IMR-90 (cell line): ENCODE measurements at regions not wholly inside any gene's neighbourhood (a gene's known extent, or its start where the extent isn't known, plus 50 kb on each side); places are given as distances from the start of the nearest gene placed in this dataset.

Source experiments
- ATAC-seq: fragments of 200-7000 bp; cut with Tn5 transposase; 2 replicates; pipeline ENCODE4 v1.9.1; 2020; ENCODE audit warnings: low read depth, mild to moderate bottlenecking, moderate library complexity
- BruUV-seq: library from RNA; stranded (reverse); fragments of 400-500 nt; replicated peaks from 2 replicates; lab custom pipeline; 2021; lab: Mats Ljungman, UMichigan
- CTCF ChIA-PET: fragments of 300-600 bp; formaldehyde crosslinking; extraction: SDS; loops from one replicate; lab custom pipeline; 2021; ENCODE audit warnings: antibody characterized with exemption; lab: Yijun Ruan, JAX
- POLR2A ChIA-PET: fragments of 300-600 bp; sonication (Branson Sonifier 250); formaldehyde crosslinking; loops from one replicate; lab custom pipeline; 2022; ENCODE audit warnings: antibody characterized with exemption; ENCODE audit not compliant: unreplicated experiment; lab: Charles Lee
- DNase-seq: peaks from one replicate; pipeline ENCODE4 v3.0.0; 2013
- H2AFZ ChIP-seq: replicated peaks from 2 replicates; pipeline ENCODE3; 2013; ENCODE audit warnings: low read length, mild to moderate bottlenecking; ENCODE audit not compliant: poor library complexity
- H2AK5ac ChIP-seq: 2 replicates; pipeline ENCODE4 v1.6.1; 2013; ENCODE audit warnings: low read depth, low read length, inconsistent platforms
- H2AK9ac ChIP-seq: replicated peaks from 2 replicates; pipeline ENCODE3; 2013; ENCODE audit warnings: mild to moderate bottlenecking, low read depth, low read length, moderate library complexity; ENCODE audit not compliant: poor library complexity
- H2BK120ac ChIP-seq: 2 replicates; pipeline ENCODE4 v1.6.1; 2013; ENCODE audit warnings: low read depth, low read length, inconsistent platforms
- H2BK15ac ChIP-seq: 3 replicates; pipeline ENCODE4 v1.6.1; 2013; ENCODE audit warnings: low read depth, low read length, inconsistent platforms
- H2BK20ac ChIP-seq: 2 replicates; pipeline ENCODE4 v1.6.1; 2013; ENCODE audit warnings: low read depth, mild to moderate bottlenecking, inconsistent platforms, low read length, moderate library complexity
- H2BK5ac ChIP-seq: 2 replicates; pipeline ENCODE4 v1.6.1; 2013; ENCODE audit warnings: mild to moderate bottlenecking, low read depth, low read length, inconsistent platforms; ENCODE audit not compliant: poor library complexity, severe bottlenecking
- H3K14ac ChIP-seq: replicated peaks from 2 replicates; pipeline ENCODE4 v1.6.1; 2013; ENCODE audit warnings: low read depth, low read length, inconsistent platforms
- H3K18ac ChIP-seq: 2 replicates; pipeline ENCODE4 v1.6.1; 2013; ENCODE audit warnings: low read depth, low read length, control low read depth
- H3K23ac ChIP-seq: 2 replicates; pipeline ENCODE4 v1.6.1; 2013; ENCODE audit warnings: low read depth, low read length, inconsistent platforms
- H3K27ac ChIP-seq: 2 replicates; pipeline ENCODE4 v1.5.1; 2013; ENCODE audit warnings: mild to moderate bottlenecking, control low read depth, low read length; ENCODE audit not compliant: insufficient read depth
- H3K27me3 ChIP-seq: 2 replicates; pipeline ENCODE4 v1.6.1; 2013; ENCODE audit warnings: low read length; ENCODE audit not compliant: control insufficient read depth, insufficient read depth
- H3K36me3 ChIP-seq: 2 replicates; pipeline ENCODE4 v1.6.1; 2013; ENCODE audit warnings: low read length, mixed read lengths; ENCODE audit not compliant: control insufficient read depth, insufficient read depth
- H3K4ac ChIP-seq: 2 replicates; pipeline ENCODE4 v1.6.1; 2013; ENCODE audit warnings: low read depth, low read length, inconsistent platforms
- H3K4me1 ChIP-seq: 2 replicates; pipeline ENCODE4 v1.6.1; 2013; ENCODE audit warnings: low read length, mixed read lengths; ENCODE audit not compliant: control insufficient read depth, insufficient read depth
- H3K4me2 ChIP-seq: 2 replicates; pipeline ENCODE4 v1.6.1; 2013; ENCODE audit warnings: low read depth, mild to moderate bottlenecking, control low read depth, low read length, moderate library complexity
- H3K4me3 ChIP-seq: 2 replicates; pipeline ENCODE4 v1.5.1; 2013; ENCODE audit warnings: low read depth, mild to moderate bottlenecking, control low read depth, low read length, moderate library complexity; ENCODE audit not compliant: insufficient read depth
- H3K56ac ChIP-seq: 2 replicates; pipeline ENCODE4 v1.6.1; 2013; ENCODE audit warnings: low read length, inconsistent platforms; ENCODE audit not compliant: insufficient read depth; ENCODE audit errors: extremely low read depth
- H3K79me1 ChIP-seq, 2 experiments: 2 replicates each; pipeline ENCODE4 v1.6.1; 2013; ENCODE audit warnings: low read length in 2 of 2, inconsistent platforms in 1 of 2, low read depth in 1 of 2
- H3K9ac ChIP-seq: 2 replicates; pipeline ENCODE4 v1.6.1; 2013; ENCODE audit warnings: low read depth, low read length, control low read depth
- H3K9me1 ChIP-seq: 2 replicates; pipeline ENCODE4 v1.6.1; 2013; ENCODE audit warnings: low read length, inconsistent platforms; ENCODE audit not compliant: insufficient read depth
- H3K9me3 ChIP-seq: 2 replicates; pipeline ENCODE4 v1.6.1; 2013; ENCODE audit warnings: low read length; ENCODE audit not compliant: control insufficient read depth, insufficient read depth
- H4K20me1 ChIP-seq: 2 replicates; pipeline ENCODE4 v1.6.1; 2013; ENCODE audit warnings: low read length, inconsistent platforms; ENCODE audit not compliant: insufficient read depth
- H4K5ac ChIP-seq: 2 replicates; pipeline ENCODE4 v1.6.1; 2013; ENCODE audit warnings: mild to moderate bottlenecking, low read depth, low read length, control low read depth
- H4K8ac ChIP-seq, 2 experiments: 2 replicates each; pipeline ENCODE4 v1.6.1; 2013; ENCODE audit warnings: low read depth in 2 of 2, low read length in 2 of 2, control low read depth in 1 of 2, inconsistent platforms in 1 of 2
- H4K91ac ChIP-seq: 2 replicates; pipeline ENCODE4 v1.6.1; 2013; ENCODE audit warnings: low read depth, low read length, inconsistent platforms; ENCODE audit not compliant: insufficient read depth
- BHLHE40 ChIP-seq: fragments of 150-350 bp; IDR thresholded peaks from 2 replicates; pipeline ENCODE4 v1.6.1; 2016; ENCODE audit warnings: mild to moderate bottlenecking, low read depth, low read length
- CEBPB ChIP-seq: IDR thresholded peaks from 2 replicates; pipeline ENCODE4 v1.6.1; 2012; ENCODE audit warnings: low read depth, low read length, improper control_type of control experiment
- CHD1 ChIP-seq: IDR thresholded peaks from 2 replicates; pipeline ENCODE4 v1.6.1; 2012; ENCODE audit warnings: low read depth, low read length, improper control_type of control experiment
- CTCF ChIP-seq: conservative IDR thresholded peaks from 2 replicates; pipeline ENCODE4 v1.5.1; 2012; ENCODE audit warnings: mild to moderate bottlenecking, low read depth, low read length, improper control_type of control experiment
- ELK1 ChIP-seq: fragments of 150-350 bp; IDR thresholded peaks from 2 replicates; pipeline ENCODE4 v1.6.1; 2016; ENCODE audit warnings: low read depth, mild to moderate bottlenecking, low read length, moderate library complexity, borderline replicate concordance
- FOS ChIP-seq: fragments of 150-350 bp; IDR thresholded peaks from 2 replicates; pipeline ENCODE4 v1.6.1; 2016; ENCODE audit warnings: low read depth, low read length
- MAFK ChIP-seq: IDR thresholded peaks from 2 replicates; pipeline ENCODE4 v1.6.1; 2012; ENCODE audit warnings: low read depth, low read length, improper control_type of control experiment
- MAZ ChIP-seq: IDR thresholded peaks from 2 replicates; pipeline ENCODE4 v1.6.1; 2012; ENCODE audit warnings: low read depth, mild to moderate bottlenecking, low read length, improper control_type of control experiment, moderate library complexity, borderline replicate concordance
- MXI1 ChIP-seq: IDR thresholded peaks from 2 replicates; pipeline ENCODE4 v1.6.1; 2012; ENCODE audit warnings: low read depth, mild to moderate bottlenecking, low read length, moderate library complexity, borderline replicate concordance
- NFE2L2 ChIP-seq: fragments of 150-350 bp; IDR thresholded peaks from 2 replicates; pipeline ENCODE4 v1.6.1; 2016; ENCODE audit warnings: low read depth, mild to moderate bottlenecking, low read length
- POLR2A ChIP-seq: IDR thresholded peaks from 2 replicates; pipeline ENCODE4 v1.6.1; 2012; ENCODE audit warnings: mild to moderate bottlenecking, low read depth, low read length
- RAD21 ChIP-seq: IDR thresholded peaks from 2 replicates; pipeline ENCODE4 v1.6.1; 2012; ENCODE audit warnings: low read length, improper control_type of control experiment
- RCOR1 ChIP-seq: IDR thresholded peaks from 2 replicates; pipeline ENCODE4 v1.6.1; 2012; ENCODE audit warnings: mild to moderate bottlenecking, low read length, improper control_type of control experiment; ENCODE audit not compliant: insufficient replicate concordance
- RFX5 ChIP-seq: IDR thresholded peaks from 2 replicates; pipeline ENCODE4 v1.8.0; 2012; ENCODE audit warnings: low read depth, mild to moderate bottlenecking, low read length, moderate library complexity
- SMC3 ChIP-seq: fragments of 150-350 bp; IDR thresholded peaks from 2 replicates; pipeline ENCODE4 v1.6.1; 2016; ENCODE audit warnings: low read depth, mild to moderate bottlenecking, antibody characterized with exemption, low read length, moderate library complexity
- USF2 ChIP-seq: fragments of 150-350 bp; IDR thresholded peaks from 2 replicates; pipeline ENCODE4 v1.6.1; 2017; ENCODE audit warnings: mild to moderate bottlenecking, antibody characterized with exemption, low read length, low read depth
- WGBS, 2 experiments: methylation state at CpG; one replicate each; pipeline versions ENCODE4 v1.1.5 to v1.1.7; 2013; ENCODE audit warnings: missing lambda C conversion rate in 2 of 2; ENCODE audit not compliant: insufficient read length in 1 of 2; ENCODE audit errors: extremely low coverage in 2 of 2; 5-methylcytosine and 5-hydroxymethylcytosine counted together
- dilution Hi-C: fragments of 300-500 bp; cut with HindIII; formaldehyde crosslinking; loops from one replicate; pipeline ENCODE4 v1.14.3; 2018; ENCODE audit warnings: low sequenced_read_pairs; ENCODE audit not compliant: unreplicated experiment
- in situ Hi-C: fragments of 300-500 bp; cut with MboI; formaldehyde crosslinking; loops from 3 replicates; pipeline ENCODE4 v1.14.3; 2019; ENCODE audit warnings: low sequenced_read_pairs, inconsistent platforms, mixed read lengths
- intact Hi-C: fragments of 100-400 bp; cut with micrococcal nuclease; formaldehyde crosslinking; loops from 2 replicates; pipeline ENCODE4 v1.10.0; 2022

GRCh38 chr3:144665567-144666053, 694.0 kb downstream of the DIPK2A start:
- H4K20me1 ChIP-seq: no peaks in the 10 kb centered on the region
- no peaks in the 10 kb centered on the region for H3K79me1 ChIP-seq
- H4K5ac ChIP-seq: no peak overlapping the region
- in situ Hi-C loops: no loop called here
- H3K4me1 ChIP-seq: no peaks in the 10 kb centered on the region
- no peak overlapping the region for H3K56ac ChIP-seq
- ATAC-seq: no peak
- H2AK5ac ChIP-seq: no peak overlapping the region
- no peak overlapping the region for H2BK5ac ChIP-seq
- no peak overlapping the region for H2AK9ac ChIP-seq
- TF ChIP-seq MAZ (no peak), SMC3 (no peak), CEBPB (no peak), NFE2L2 (no peak), RAD21 (no peak), USF2 (no peak), RCOR1 (no peak), MAFK (no peak), BHLHE40 (no peak), CHD1 (no peak), POLR2A (no peak), MXI1 (no peak), RFX5 (no peak), FOS (no peak), ELK1 (no peak), CTCF (no peak)
- H3K9me1 ChIP-seq: no peaks in the 10 kb centered on the region
- no peak overlapping the region for H3K27ac ChIP-seq
- H2BK15ac ChIP-seq: no peak overlapping the region
- H3K9ac ChIP-seq: no peak overlapping the region
- H3K4me3 ChIP-seq: no peak overlapping the region
- no TSS peak for BruUV-seq
- dilution Hi-C loops: no loop called here
- H3K14ac ChIP-seq: no peak overlapping the region
- intact Hi-C loops: no loop called here
- no peaks in the 10 kb centered on the region for H3K36me3 ChIP-seq
- no peak overlapping the region for H2BK20ac ChIP-seq
- H2AFZ ChIP-seq: no peak overlapping the region
- H3K4ac ChIP-seq: no peak overlapping the region
- H3K23ac ChIP-seq: no peak overlapping the region
- POLR2A ChIA-PET: no interaction called here
- H4K8ac ChIP-seq: no peak overlapping the region
- no peak overlapping the region for H3K4me2 ChIP-seq
- no peak overlapping the region for H4K91ac ChIP-seq
- H3K9me3 ChIP-seq: peaks cover 2% of the 10 kb centered on the region
- WGBS, 2 experiments: 13% methylated on average over 1 of the region's 1 CpG; no CpG with 5 or more reads in 1 of the 2 experiments
- CTCF ChIA-PET: no interaction called here
- DNase-seq: no peak
- H3K18ac ChIP-seq: no peak overlapping the region
- no peaks in the 10 kb centered on the region for H3K27me3 ChIP-seq
- H2BK120ac ChIP-seq: no peak overlapping the region
